HEK293T (cell line): ENCODE measurements at regions not wholly inside any gene's neighbourhood (a gene's known extent, or its start where the extent isn't known, plus 50 kb on each side); places are given as distances from the start of the nearest gene placed in this dataset.
"Not testable (repeated sequence)": the region's sequence is repeated elsewhere in the genome, so short reads cannot be mapped to it uniquely, and the experiment has no call there.

ENCODE experiments used
- ARNT ChIP-seq: fragments of 450-650 bp; IDR thresholded peaks from 2 replicates; pipeline ENCODE4 v1.6.1; 2017; ENCODE audit warnings: mild to moderate bottlenecking
- BHLHE40 ChIP-seq: fragments of 450-650 bp; IDR thresholded peaks from 2 replicates; pipeline ENCODE4 v1.6.1; 2016; ENCODE audit warnings: mild to moderate bottlenecking, moderate library complexity, borderline replicate concordance
- ELF4 ChIP-seq: fragments of 450-650 bp; IDR thresholded peaks from 2 replicates; pipeline ENCODE4 v1.6.1; 2017; ENCODE audit warnings: antibody characterized with exemption
- FOXK2 ChIP-seq: fragments of 450-650 bp; IDR thresholded peaks from 2 replicates; pipeline ENCODE4 v1.6.1; 2016; ENCODE audit warnings: mild to moderate bottlenecking
- FOXM1 ChIP-seq: fragments of 450-650 bp; IDR thresholded peaks from 2 replicates; pipeline ENCODE4 v1.6.1; 2017; ENCODE audit warnings: mild to moderate bottlenecking, borderline replicate concordance
- SP1 ChIP-seq: fragments of 450-650 bp; IDR thresholded peaks from 2 replicates; pipeline ENCODE4 v1.6.1; 2017
- SUZ12 ChIP-seq: fragments of 450-650 bp; IDR thresholded peaks from 2 replicates; pipeline ENCODE4 v1.6.1; 2016; ENCODE audit warnings: mild to moderate bottlenecking
- TARDBP ChIP-seq: fragments of 450-650 bp; IDR thresholded peaks from 2 replicates; pipeline ENCODE4 v1.6.1; 2016
- ZNF384 ChIP-seq: fragments of 450-650 bp; IDR thresholded peaks from 2 replicates; pipeline ENCODE4 v1.6.1; 2016

DNA sequence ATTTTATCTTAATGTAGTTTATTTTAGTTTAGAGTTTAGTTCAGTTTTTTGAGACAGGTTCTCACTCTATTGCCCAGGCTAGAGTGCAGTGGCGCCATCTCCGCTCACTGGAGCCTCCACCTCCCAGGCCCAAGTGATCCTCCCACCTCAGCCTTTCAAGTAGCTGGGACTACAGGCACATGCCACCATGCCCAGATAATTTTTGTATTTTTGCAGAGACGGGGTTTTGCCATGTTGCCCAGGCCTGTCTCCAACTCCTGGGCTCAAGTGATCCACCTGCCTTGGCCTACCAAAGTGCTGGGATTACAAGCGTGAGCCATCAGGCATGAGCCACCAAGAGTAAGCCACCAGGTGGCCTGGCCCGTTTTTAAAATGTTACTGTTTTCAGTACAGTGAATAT is 2058.4 kb downstream of the MRPL39 start:
- not testable (repeated sequence) for TF ChIP-seq FOXM1, BHLHE40, ELF4, SUZ12, ARNT, ZNF384, TARDBP, SP1, FOXK2
